NCI-H748 (cell line): ENCODE measurements at regions not wholly inside any gene's neighbourhood (a gene's known extent, or its start where the extent isn't known, plus 50 kb on each side); places are given as distances from the start of the nearest gene placed in this dataset.

Experiments used
- DNase-seq: peaks from one replicate; lab custom pipeline; 2025; ENCODE audit not compliant: unreplicated experiment; lab: John Stamatoyannopoulos, UW

GRCh38 chr18:2089396-2089795, 481.9 kb downstream of the METTL4 start:
- no peak for DNase-seq

DNA sequence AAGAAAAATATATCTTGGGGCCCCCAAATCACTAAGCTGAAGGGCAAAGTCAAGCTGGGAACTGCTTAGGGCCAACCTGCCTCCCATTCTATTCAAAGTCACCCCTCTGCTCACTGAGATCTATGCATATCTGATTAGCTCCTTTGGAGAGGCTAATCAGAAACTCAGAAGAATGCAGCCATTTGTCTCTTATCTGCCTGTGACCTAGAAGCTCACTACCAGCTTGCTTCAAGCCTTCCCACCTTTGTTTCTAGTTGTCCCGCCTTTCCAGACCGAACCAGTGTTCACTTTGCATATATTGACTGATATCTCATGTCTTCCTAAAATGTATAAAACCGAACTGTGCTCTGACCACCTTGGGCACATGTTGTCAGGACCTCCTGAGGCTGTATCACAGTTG, 479.4 kb downstream of the METTL4 start:
- no peak for DNase-seq

DNA sequence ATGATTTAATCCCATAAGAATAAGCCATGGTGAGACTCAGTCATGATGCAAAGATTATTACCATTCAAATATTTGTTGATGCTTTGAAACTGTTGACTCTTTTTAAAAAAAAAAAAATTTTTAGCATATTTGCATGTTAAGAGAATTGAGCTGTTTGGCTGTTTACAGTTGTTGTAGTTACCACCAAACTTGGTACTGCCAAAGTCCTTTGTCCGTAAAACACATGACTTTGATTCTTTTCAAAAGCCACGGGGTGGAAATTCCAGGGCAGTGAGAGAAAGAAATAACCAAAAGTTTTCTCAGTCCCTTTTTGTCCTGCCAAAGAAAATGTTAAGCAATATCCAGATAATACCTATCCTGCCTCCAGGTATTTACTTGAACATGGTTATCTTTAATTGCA, 474.8 kb downstream of the METTL4 start:
- DNase-seq = no peak

GRCh38 chr18:2100694-2101213, 470.6 kb downstream of the METTL4 start:
- no peak for DNase-seq

DNA sequence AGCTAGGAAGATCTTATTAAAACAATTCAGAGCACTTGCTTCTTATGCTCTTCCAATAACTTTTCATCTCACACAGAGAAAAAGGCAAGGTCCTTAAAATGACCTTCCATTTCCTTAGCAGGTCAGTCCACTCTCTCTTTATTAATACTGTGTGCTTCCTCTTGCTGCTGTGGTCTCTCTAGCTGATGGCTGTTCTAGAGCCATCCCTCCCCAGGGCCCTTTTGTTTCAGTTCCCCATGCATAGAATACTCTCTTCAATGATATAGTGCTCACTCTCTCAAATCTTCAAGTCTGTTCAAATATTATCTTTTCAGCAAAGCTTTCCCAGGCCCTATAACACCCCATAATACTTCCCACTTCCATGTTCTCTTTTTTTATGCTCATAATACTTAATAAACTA, 469.3 kb downstream of the METTL4 start:
- DNase-seq = no peak

DNA sequence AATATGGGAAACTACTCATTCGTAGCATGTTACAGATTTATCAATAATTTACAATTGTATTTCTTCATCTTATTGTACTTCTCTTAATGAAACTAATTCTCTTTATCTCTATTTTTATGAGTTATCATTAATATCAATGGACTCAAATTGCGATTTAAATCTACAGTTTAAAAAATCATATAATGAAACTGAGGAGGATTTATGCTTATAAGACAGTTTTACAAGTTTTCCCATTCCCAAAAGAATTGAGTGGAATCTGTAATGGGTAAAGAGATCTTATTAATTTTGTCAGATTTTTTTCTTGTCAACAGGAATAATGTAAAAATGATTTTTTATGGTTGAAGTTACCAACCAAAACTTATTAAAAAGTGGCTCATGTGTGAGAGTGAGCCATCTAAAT, 468.0 kb downstream of the METTL4 start:
- DNase-seq = no peak

DNA sequence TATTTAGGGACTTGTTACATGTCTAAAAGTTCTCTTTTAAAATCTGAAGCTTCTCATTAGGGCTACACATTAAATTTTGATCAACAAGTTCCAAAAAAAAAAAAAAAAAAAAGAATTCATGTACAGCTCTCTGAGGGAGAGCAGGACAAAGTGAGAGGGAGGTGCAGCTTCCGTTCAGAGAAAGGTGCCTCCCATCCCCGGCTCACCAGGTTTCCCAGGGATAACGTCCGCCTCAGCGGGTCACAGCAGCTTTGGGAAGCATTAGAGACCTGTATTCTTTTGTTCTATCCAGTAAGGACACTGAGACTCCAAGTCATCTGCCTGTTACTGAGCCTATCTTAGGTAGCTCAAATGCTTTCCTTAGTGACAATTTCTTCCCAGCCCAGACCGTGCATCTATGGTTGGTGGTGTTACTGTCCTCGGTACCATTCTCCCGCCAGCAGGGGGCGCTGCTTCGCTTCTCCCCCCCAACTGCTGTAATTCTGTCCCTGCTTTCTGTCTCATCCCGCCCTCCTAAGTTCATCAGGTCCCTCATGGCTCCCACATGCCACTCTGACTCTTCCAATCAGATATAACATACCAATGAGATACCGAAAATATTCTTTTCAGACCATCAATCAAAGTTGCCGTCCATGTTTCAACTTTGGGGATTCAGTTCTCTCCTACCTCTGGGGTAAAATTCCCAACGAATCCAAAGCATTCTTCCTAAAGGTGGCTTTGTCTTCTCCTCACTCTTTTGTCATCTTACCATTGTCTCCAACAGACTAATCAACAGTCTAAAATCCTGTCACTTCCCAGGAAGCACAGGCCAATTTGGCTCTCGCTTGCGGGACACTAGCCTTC, 466.5 kb downstream of the METTL4 start:
- DNase-seq = peak; percentile 45

DNA sequence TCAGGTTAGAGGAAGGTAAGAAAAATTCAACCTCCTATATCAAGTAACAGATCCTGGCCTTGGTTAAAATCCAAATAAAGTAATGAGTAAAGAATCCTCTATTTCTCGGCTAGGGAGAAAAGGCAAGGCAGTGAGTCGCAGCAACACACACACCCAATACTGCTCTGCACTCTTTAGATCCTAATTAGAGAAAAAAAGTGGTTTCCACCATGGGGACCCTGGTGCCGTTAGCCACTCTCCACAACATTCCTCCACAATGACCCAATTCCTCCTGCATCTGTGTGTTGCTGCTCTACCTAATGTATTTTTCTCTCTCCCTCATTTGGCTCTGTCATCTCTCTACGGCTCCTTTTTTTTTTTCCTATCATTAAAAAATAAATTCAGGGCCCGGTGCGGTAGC, 462.7 kb downstream of the METTL4 start:
- DNase-seq = no peak

GRCh38 chr18:2111456-2111855, 459.8 kb downstream of the METTL4 start:
- DNase-seq = no peak

GRCh38 chr18:2112435-2113045, 458.8 kb downstream of the METTL4 start:
- no peak for DNase-seq

GRCh38 chr18:2114289-2114688, 457.0 kb downstream of the METTL4 start:
- DNase-seq = no peak

- no peak for DNase-seq
These were observed 456.5 kb downstream of the METTL4 start for GRCh38 chr18:2114765-2115164.

DNA sequence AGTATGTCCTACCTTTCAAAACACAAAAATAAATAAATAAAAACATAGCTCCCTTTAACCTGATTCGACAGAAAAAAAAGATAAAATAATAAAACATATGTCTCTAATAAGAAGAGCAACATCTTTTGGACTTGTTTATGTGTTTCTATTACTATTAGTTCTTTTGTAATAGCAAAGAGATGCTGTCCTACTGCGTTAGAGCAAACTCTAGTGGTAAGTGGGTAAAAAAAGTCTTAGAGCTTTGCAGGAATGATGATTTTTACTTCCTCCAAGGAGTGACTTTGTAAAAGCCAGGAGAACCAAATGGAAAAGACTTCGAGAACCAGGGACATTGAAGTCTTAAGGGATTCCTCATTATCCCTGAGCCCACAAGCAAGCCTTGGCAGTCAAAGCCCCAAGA, 450.1 kb downstream of the METTL4 start:
- DNase-seq = no peak

- no peak for DNase-seq
These were observed 448.2 kb downstream of the METTL4 start for GRCh38 chr18:2123077-2123476.

DNA sequence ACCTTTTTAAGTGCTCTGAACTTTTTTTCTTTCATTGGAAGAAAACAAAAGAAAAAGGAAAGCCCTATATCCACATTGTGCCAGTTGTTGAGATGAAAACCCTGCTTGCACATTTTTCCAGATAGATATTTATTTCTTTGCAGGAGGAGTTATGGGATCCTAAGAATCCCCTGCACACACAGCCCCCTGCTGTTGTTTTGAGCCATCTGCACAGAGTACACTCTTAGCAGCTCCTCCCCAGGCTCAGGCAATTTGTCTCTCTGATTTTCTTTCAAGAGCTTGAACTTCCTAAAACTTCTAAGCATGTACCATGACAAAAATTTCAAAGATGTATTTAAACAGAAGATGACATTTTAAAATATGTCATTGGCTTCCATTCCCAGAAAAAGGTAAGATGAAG, 436.9 kb downstream of the METTL4 start:
- DNase-seq = no peak

- DNase-seq = no peak
These were observed 436.0 kb downstream of the METTL4 start for GRCh38 chr18:2135309-2135708.

- DNase-seq = no peak
These were observed 432.8 kb downstream of the METTL4 start for GRCh38 chr18:2138552-2138951.

GRCh38 chr18:2139691-2140090, 431.6 kb downstream of the METTL4 start:
- DNase-seq = no peak

DNA sequence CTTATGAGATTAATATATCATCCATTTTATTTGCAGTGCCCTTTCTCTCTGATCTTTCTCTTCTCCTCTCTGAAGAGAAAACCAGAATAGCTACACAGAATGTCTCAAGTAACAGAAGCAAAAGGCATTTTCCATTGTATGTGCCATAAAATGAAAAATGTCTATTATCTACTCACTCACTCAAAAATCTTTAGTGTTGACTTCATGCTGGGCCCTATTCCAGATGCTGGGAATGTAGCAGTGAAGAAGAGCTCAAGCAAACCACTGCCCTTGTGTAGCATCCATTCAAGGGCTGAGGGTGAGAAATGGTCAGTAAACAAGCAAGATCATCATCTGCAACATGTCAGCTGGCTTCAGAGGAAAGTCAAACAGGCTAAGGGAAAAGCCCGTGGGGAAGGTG, 427.7 kb downstream of the METTL4 start:
- DNase-seq = no peak

- no peak for DNase-seq
These were observed 426.5 kb downstream of the METTL4 start for GRCh38 chr18:2144811-2145210.

DNA sequence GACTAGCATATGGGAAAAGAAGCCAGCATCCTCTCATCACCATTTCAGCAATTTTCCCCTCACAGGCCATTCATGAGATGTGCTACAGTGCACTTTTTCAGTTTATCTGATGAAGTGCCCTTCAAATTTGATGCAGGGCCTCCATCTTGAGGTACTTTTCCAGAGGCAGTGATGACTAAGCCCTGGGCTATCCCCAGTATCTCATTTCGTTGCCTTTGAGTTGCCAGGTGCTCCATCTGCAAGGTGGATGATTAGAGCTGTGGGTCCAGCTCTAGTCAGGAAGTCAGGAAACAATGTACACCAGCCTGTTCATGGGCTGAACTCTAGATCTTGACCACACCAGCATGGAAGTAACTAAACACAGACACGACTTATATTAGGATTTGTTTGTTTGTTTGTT, 425.2 kb downstream of the METTL4 start:
- DNase-seq = no peak

DNA sequence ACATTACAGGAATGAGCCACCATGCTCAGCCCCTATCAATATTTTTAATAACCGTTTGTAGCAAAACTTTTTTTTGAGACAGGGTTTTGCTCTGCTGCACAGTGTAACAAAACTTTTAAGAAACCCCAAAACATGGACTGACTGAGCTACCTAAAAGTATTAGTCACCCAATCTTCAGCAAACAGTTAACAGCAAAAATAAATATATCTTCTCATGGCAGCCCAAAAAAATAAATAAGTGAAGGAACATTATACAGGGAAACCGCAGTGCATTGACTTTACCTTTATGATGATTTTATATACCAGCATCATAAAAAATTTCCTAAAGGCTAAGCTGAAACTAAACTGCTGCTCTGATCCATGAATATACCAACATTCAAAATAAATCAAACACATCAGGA, 424.6 kb downstream of the METTL4 start:
- no peak for DNase-seq
